ENCODE measurements at regions not wholly inside any gene's neighbourhood (a gene's known extent, or its start where the extent isn't known, plus 50 kb on each side); places are given as distances from the start of the nearest gene placed in this dataset.

- no peak for TF ChIP-seq CTCF (conservative IDR thresholded peaks at IDR 0.05)
- TF ChIP-seq ZFX (IDR thresholded peaks at IDR 0.05), result no peak
These were observed 208.3 kb upstream of the PIEZO2 start for GRCh38 chr18:11357678-11358077.
